ENCODE measurements at regions not wholly inside any gene's neighbourhood (a gene's known extent, or its start where the extent isn't known, plus 50 kb on each side); places are given as distances from the start of the nearest gene placed in this dataset.

DNA sequence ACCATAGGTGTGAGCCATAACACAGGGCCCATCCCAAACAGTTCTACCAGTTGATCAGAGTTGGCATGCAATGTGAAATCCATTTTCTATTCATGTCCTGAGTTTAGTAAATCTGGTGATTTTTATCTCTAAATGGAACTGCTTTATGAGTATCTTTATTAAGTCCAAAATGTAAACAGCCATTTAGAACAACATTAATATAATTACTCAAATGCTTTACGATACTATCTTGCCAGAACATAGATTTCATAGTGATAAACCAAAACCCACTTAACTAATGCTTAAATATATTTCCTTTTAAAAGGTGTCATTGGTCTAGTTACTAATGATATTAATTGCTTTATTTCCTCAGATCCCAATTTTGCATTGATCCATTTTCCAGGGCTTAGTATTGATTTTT, 80.7 kb downstream of the PLCE1 start:
- TF ChIP-seq CTCF (IDR thresholded peaks at IDR 0.05) (no peak), POLR2A (IDR thresholded peaks at IDR 0.05) (no peak)

Data from body of pancreas (tissue), 4 donors.